K562 (cell line): ENCODE measurements at regions not wholly inside any gene's neighbourhood (a gene's known extent, or its start where the extent isn't known, plus 50 kb on each side); places are given as distances from the start of the nearest gene placed in this dataset.

Experiments
- CREB1 ChIP-seq, 2 experiments: sonication (generic) in 1 of 2; formaldehyde crosslinking in 1 of 2; IDR thresholded peaks; 2 replicates each; pipeline versions ENCODE4 v1.6.1 to v1.8.0; 2012 to 2022; ENCODE audit warnings: inconsistent platforms in 1 of 2, mild to moderate bottlenecking in 1 of 2, missing genetic modification reagents in 1 of 2, moderate library complexity in 1 of 2
- CTBP1 ChIP-seq: fragments of 450-650 bp; IDR thresholded peaks from 2 replicates; pipeline ENCODE4 v1.6.1; 2016; ENCODE audit warnings: borderline replicate concordance
- CTCF ChIP-seq, 3 experiments: IDR thresholded peaks in 2 of 3; conservative IDR thresholded peaks in 1 of 3; 2 replicates each; pipeline ENCODE4 v1.5.1; 2011 to 2012; ENCODE audit warnings: low read length in 3 of 3, mild to moderate bottlenecking in 3 of 3, control low read depth in 2 of 3, improper control_type of control experiment in 1 of 3, inconsistent platforms in 1 of 3, low read depth in 1 of 3, mixed read lengths in 1 of 3, moderate library complexity in 1 of 3; ENCODE audit not compliant: insufficient read depth in 2 of 3
- ETV6 ChIP-seq, 3 experiments: fragments of 150-350 bp in 1 of 3; sonication (generic) in 1 of 3; formaldehyde crosslinking in 1 of 3; IDR thresholded peaks; 2 replicates each; pipeline versions ENCODE4 v1.6.1 to v1.8.0; 2014 to 2022; ENCODE audit warnings: borderline replicate concordance in 2 of 3, low read depth in 2 of 3, antibody characterized with exemption in 1 of 3, low read length in 1 of 3, mild to moderate bottlenecking in 1 of 3, missing genetic modification reagents in 1 of 3
- EZH2 ChIP-seq: IDR thresholded peaks from 2 replicates; pipeline ENCODE4 v1.6.1; 2012; ENCODE audit warnings: low read depth, mild to moderate bottlenecking, inconsistent platforms, low read length, borderline replicate concordance
- HMGXB4 ChIP-seq: sonication (generic); formaldehyde crosslinking; IDR thresholded peaks from 2 replicates; pipeline ENCODE4 v1.8.1; 2023; ENCODE audit warnings: mild to moderate bottlenecking, missing genetic modification reagents
- KLF13 ChIP-seq: fragments of 450-650 bp; IDR thresholded peaks from 2 replicates; pipeline ENCODE4 v1.6.1; 2016; ENCODE audit warnings: missing genetic modification characterization, low read depth, mild to moderate bottlenecking, missing compliant biosample characterization, moderate library complexity, borderline replicate concordance
- TAF1 ChIP-seq: IDR thresholded peaks from 2 replicates; pipeline ENCODE4 v1.6.1; 2011; ENCODE audit warnings: mild to moderate bottlenecking, low read length, moderate library complexity; ENCODE audit not compliant: insufficient read depth, control insufficient read depth, severe bottlenecking; ENCODE audit errors: extremely low read depth
- ZNF143 ChIP-seq: sonication (generic); formaldehyde crosslinking; IDR thresholded peaks from 2 replicates; pipeline ENCODE4 v1.9.0; 2022; ENCODE audit warnings: mild to moderate bottlenecking, missing genetic modification reagents
- ZNF785 ChIP-seq: fragments of 250-450 bp; sonication (Bioruptor Pico); IDR thresholded peaks from 2 replicates; pipeline ENCODE4 v1.4.0; 2020; ENCODE audit warnings: mild to moderate bottlenecking

GRCh38 chr16:16797239-16797638 is 418.3 kb downstream of the NPIPA7 start:
- no peak for TF ChIP-seq HMGXB4 (CRISPR knock-in tag)
- TF ChIP-seq CTCF (IDR thresholded peaks at IDR 0.05 in 2 of 3, conservative IDR thresholded peaks at IDR 0.05 in 1 of 3; ENCODE audit: insufficient read depth in 2 of 3, low read depth in 1 of 3, low read length in 3 of 3): no peak
- no peak for TF ChIP-seq CTBP1
- TF ChIP-seq KLF13 (tag): no peak
- TF ChIP-seq EZH2: no peak
- no peak for TF ChIP-seq ZNF785 (CRISPR knock-in tag)
- TF ChIP-seq ETV6 (IDR thresholded peaks at IDR 0.05; ENCODE audit: borderline replicate concordance in 1 of 2, low read depth in 2 of 2, low read length in 1 of 2): no peak
- no peak for TF ChIP-seq ETV6 (CRISPR knock-in tag; IDR thresholded peaks at IDR 0.05; ENCODE audit: borderline replicate concordance)
- TF ChIP-seq CREB1 (IDR thresholded peaks at IDR 0.05): no peak
- TF ChIP-seq CREB1 (CRISPR knock-in tag; IDR thresholded peaks at IDR 0.05): no peak
- TF ChIP-seq ZNF143 (CRISPR knock-in tag): no peak
- TF ChIP-seq TAF1: no peak
